ENCODE measurements at regions not wholly inside any gene's neighbourhood (a gene's known extent, or its start where the extent isn't known, plus 50 kb on each side); places are given as distances from the start of the nearest gene placed in this dataset.

- H2AFZ ChIP-seq (ENCODE audit: low read length), result no peak overlapping the region
- no peak overlapping the region for H2BK15ac ChIP-seq (ENCODE audit: low read length)
- no peaks in the 10 kb centered on the region for H3K36me3 ChIP-seq (replicated peaks in 1 of 2; ENCODE audit: control insufficient read depth in 2 of 2, insufficient read depth in 2 of 2, low read length in 2 of 2)
- H3K27me3 ChIP-seq (ENCODE audit: control insufficient read depth in 3 of 3, insufficient read depth in 3 of 3, low read depth in 1 of 3, low read length in 3 of 3), result no peaks in the 10 kb centered on the region
- H3K4ac ChIP-seq (ENCODE audit: low read length), result no peak overlapping the region
- no peak overlapping the region for H3K14ac ChIP-seq (ENCODE audit: low read length)
- H4K91ac ChIP-seq (ENCODE audit: low read depth, low read length, poor library complexity), result no peak overlapping the region
- H2BK5ac ChIP-seq (ENCODE audit: low read length), result no peak overlapping the region
- no peak overlapping the region for H3K4me2 ChIP-seq (ENCODE audit: insufficient read depth, low read length, poor library complexity, severe bottlenecking)
- H3K23ac ChIP-seq (ENCODE audit: low read depth, low read length, poor library complexity), result no peak overlapping the region
- no CpG with 5 or more reads among the region's 1 CpG for WGBS, 2 donors (ENCODE audit: extremely low coverage in 2 of 2, insufficient read length in 2 of 2, insufficient replicate concordance in 1 of 2)
- H3K18ac ChIP-seq (ENCODE audit: low read length), result no peak overlapping the region
- H2BK12ac ChIP-seq (ENCODE audit: low read length), result no peak overlapping the region
- H2AK5ac ChIP-seq (ENCODE audit: low read depth, low read length), result no peak overlapping the region
- no peak overlapping the region for H3K27ac ChIP-seq (replicated peaks; ENCODE audit: low read length)
- peaks cover 2 to 4% of the 10 kb centered on the region in 2 donors for H3K4me1 ChIP-seq (ENCODE audit: control insufficient read depth in 2 of 2, insufficient read depth in 1 of 2, low read depth in 1 of 2, low read length in 2 of 2)
- H2BK120ac ChIP-seq (ENCODE audit: low read depth, low read length), result no peak overlapping the region
- no peaks in the 10 kb centered on the region for H3K9me3 ChIP-seq (replicated peaks in 1 of 2; ENCODE audit: control insufficient read depth in 2 of 2, insufficient read depth in 1 of 2, low read depth in 1 of 2, low read length in 2 of 2)
- no peaks in the 10 kb centered on the region for H3K79me1 ChIP-seq (ENCODE audit: low read depth, low read length)
- no peak overlapping the region for H3K4me3 ChIP-seq (ENCODE audit: low read length in 2 of 2)
- no peak for DNase-seq (ENCODE audit: low spot score)
- H4K8ac ChIP-seq (ENCODE audit: low read depth, low read length), result no peak overlapping the region
- no peak overlapping the region for H3K9ac ChIP-seq (ENCODE audit: low read depth, low read length, poor library complexity)
These were observed 320.1 kb upstream of the GALNT5 start for GRCh38 chr2:156937430-156937829.

- Histone ChIP-seq H2AFZ (ENCODE audit: low read length) (no peak overlapping the region), H2AK5ac (ENCODE audit: low read depth, low read length) (no peak overlapping the region), H2BK120ac (ENCODE audit: low read depth, low read length) (no peak overlapping the region), H2BK12ac (ENCODE audit: low read length) (no peak overlapping the region), H4K8ac (ENCODE audit: low read depth, low read length) (no peak overlapping the region), H2BK5ac (ENCODE audit: low read length) (no peak overlapping the region), H3K23ac (ENCODE audit: low read depth, low read length, poor library complexity) (no peak overlapping the region), H3K4me3 (ENCODE audit: low read length in 2 of 2) (no peak overlapping the region), H3K27ac (replicated peaks; ENCODE audit: low read length) (no peak overlapping the region), H3K4me2 (ENCODE audit: insufficient read depth, low read length, poor library complexity, severe bottlenecking) (no peak overlapping the region), H3K14ac (ENCODE audit: low read length) (no peak overlapping the region), H3K4me1 (ENCODE audit: control insufficient read depth in 2 of 2, insufficient read depth in 1 of 2, low read depth in 1 of 2, low read length in 2 of 2) (no peaks in the 10 kb centered on the region), H3K27me3 (ENCODE audit: control insufficient read depth in 3 of 3, insufficient read depth in 3 of 3, low read depth in 1 of 3, low read length in 3 of 3) (no peaks in the 10 kb centered on the region), H2BK15ac (ENCODE audit: low read length) (no peak overlapping the region), H3K9ac (ENCODE audit: low read depth, low read length, poor library complexity) (no peak overlapping the region), H3K18ac (ENCODE audit: low read length) (no peak overlapping the region), H3K9me3 (replicated peaks in 1 of 2; ENCODE audit: control insufficient read depth in 2 of 2, insufficient read depth in 1 of 2, low read depth in 1 of 2, low read length in 2 of 2) (peaks cover 0 to 2% of the 10 kb centered on the region in 2 donors), H4K91ac (ENCODE audit: low read depth, low read length, poor library complexity) (no peak overlapping the region), H3K79me1 (ENCODE audit: low read depth, low read length) (no peaks in the 10 kb centered on the region), H3K4ac (ENCODE audit: low read length) (no peak overlapping the region), H3K36me3 (replicated peaks in 1 of 2; ENCODE audit: control insufficient read depth in 2 of 2, insufficient read depth in 2 of 2, low read length in 2 of 2) (no peaks in the 10 kb centered on the region)
- WGBS, 2 donors (ENCODE audit: extremely low coverage in 2 of 2, insufficient read length in 2 of 2, insufficient replicate concordance in 1 of 2), result no CpG with 5 or more reads among the region's 2 CpGs
- DNase-seq (ENCODE audit: low spot score), result no peak
These were observed 312.6 kb upstream of the GALNT5 start for GRCh38 chr2:156944871-156945270.

GRCh38 chr2:156947261-156947660 lies 310.2 kb upstream of the GALNT5 start:
- Histone ChIP-seq H3K4ac (ENCODE audit: low read length) (no peak overlapping the region), H4K91ac (ENCODE audit: low read depth, low read length, poor library complexity) (no peak overlapping the region), H2BK12ac (ENCODE audit: low read length) (no peak overlapping the region), H3K23ac (ENCODE audit: low read depth, low read length, poor library complexity) (no peak overlapping the region), H3K27me3 (ENCODE audit: control insufficient read depth in 3 of 3, insufficient read depth in 3 of 3, low read depth in 1 of 3, low read length in 3 of 3) (no peaks in the 10 kb centered on the region), H3K27ac (replicated peaks; ENCODE audit: low read length) (no peak overlapping the region), H2BK15ac (ENCODE audit: low read length) (no peak overlapping the region), H2AFZ (ENCODE audit: low read length) (no peak overlapping the region), H3K4me1 (ENCODE audit: control insufficient read depth in 2 of 2, insufficient read depth in 1 of 2, low read depth in 1 of 2, low read length in 2 of 2) (no peaks in the 10 kb centered on the region), H4K8ac (ENCODE audit: low read depth, low read length) (no peak overlapping the region), H3K4me3 (ENCODE audit: low read length in 2 of 2) (no peak overlapping the region), H3K4me2 (ENCODE audit: insufficient read depth, low read length, poor library complexity, severe bottlenecking) (no peak overlapping the region), H2BK120ac (ENCODE audit: low read depth, low read length) (no peak overlapping the region), H3K14ac (ENCODE audit: low read length) (no peak overlapping the region), H3K36me3 (replicated peaks in 1 of 2; ENCODE audit: control insufficient read depth in 2 of 2, insufficient read depth in 2 of 2, low read length in 2 of 2) (no peaks in the 10 kb centered on the region), H2BK5ac (ENCODE audit: low read length) (no peak overlapping the region), H3K18ac (ENCODE audit: low read length) (no peak overlapping the region), H3K9ac (ENCODE audit: low read depth, low read length, poor library complexity) (no peak overlapping the region), H3K79me1 (ENCODE audit: low read depth, low read length) (no peaks in the 10 kb centered on the region), H2AK5ac (ENCODE audit: low read depth, low read length) (no peak overlapping the region), H3K9me3 (replicated peaks in 1 of 2; ENCODE audit: control insufficient read depth in 2 of 2, insufficient read depth in 1 of 2, low read depth in 1 of 2, low read length in 2 of 2) (peaks cover 0 to 5% of the 10 kb centered on the region in 2 donors)
- no CpG with 5 or more reads among the region's 1 CpG for WGBS, 2 donors (ENCODE audit: extremely low coverage in 2 of 2, insufficient read length in 2 of 2, insufficient replicate concordance in 1 of 2)
- DNase-seq (ENCODE audit: low spot score), result no peak

GRCh38 chr2:156955701-156956100 lies 301.8 kb upstream of the GALNT5 start:
- H4K91ac ChIP-seq (ENCODE audit: low read depth, low read length, poor library complexity), result no peak overlapping the region
- no peak overlapping the region for H3K23ac ChIP-seq (ENCODE audit: low read depth, low read length, poor library complexity)
- no peak overlapping the region for H2BK120ac ChIP-seq (ENCODE audit: low read depth, low read length)
- H3K27me3 ChIP-seq (ENCODE audit: control insufficient read depth in 3 of 3, insufficient read depth in 3 of 3, low read depth in 1 of 3, low read length in 3 of 3), result no peaks in the 10 kb centered on the region
- H2BK15ac ChIP-seq (ENCODE audit: low read length), result no peak overlapping the region
- no peak overlapping the region for H4K8ac ChIP-seq (ENCODE audit: low read depth, low read length)
- H3K79me1 ChIP-seq (ENCODE audit: low read depth, low read length), result peaks cover 6% of the 10 kb centered on the region
- no peak overlapping the region for H2AK5ac ChIP-seq (ENCODE audit: low read depth, low read length)
- H3K18ac ChIP-seq (ENCODE audit: low read length), result no peak overlapping the region
- H2BK12ac ChIP-seq (ENCODE audit: low read length), result no peak overlapping the region
- H3K9me3 ChIP-seq (replicated peaks in 1 of 2; ENCODE audit: control insufficient read depth in 2 of 2, insufficient read depth in 1 of 2, low read depth in 1 of 2, low read length in 2 of 2), result peaks cover 13 to 14% of the 10 kb centered on the region in 2 donors
- WGBS, 2 donors (ENCODE audit: extremely low coverage in 2 of 2, insufficient read length in 2 of 2, insufficient replicate concordance in 1 of 2), result no CpG with 5 or more reads among the region's 1 CpG
- no peaks in the 10 kb centered on the region for H3K36me3 ChIP-seq (replicated peaks in 1 of 2; ENCODE audit: control insufficient read depth in 2 of 2, insufficient read depth in 2 of 2, low read length in 2 of 2)
- no peak overlapping the region for H3K4me2 ChIP-seq (ENCODE audit: insufficient read depth, low read length, poor library complexity, severe bottlenecking)
- no peak overlapping the region for H3K4me3 ChIP-seq (ENCODE audit: low read length in 2 of 2)
- no peak for DNase-seq (ENCODE audit: low spot score)
- H3K14ac ChIP-seq (ENCODE audit: low read length), result no peak overlapping the region
- H3K4me1 ChIP-seq (ENCODE audit: control insufficient read depth in 2 of 2, insufficient read depth in 1 of 2, low read depth in 1 of 2, low read length in 2 of 2), result no peaks in the 10 kb centered on the region
- no peak overlapping the region for H3K4ac ChIP-seq (ENCODE audit: low read length)
- no peak overlapping the region for H3K27ac ChIP-seq (replicated peaks; ENCODE audit: low read length)
- no peak overlapping the region for H3K9ac ChIP-seq (ENCODE audit: low read depth, low read length, poor library complexity)
- H2BK5ac ChIP-seq (ENCODE audit: low read length), result no peak overlapping the region
- peak overlapping the region; percentile 22 for H2AFZ ChIP-seq (ENCODE audit: low read length)
